ENCODE measurements at regions not wholly inside any gene's neighbourhood (a gene's known extent, or its start where the extent isn't known, plus 50 kb on each side); places are given as distances from the start of the nearest gene placed in this dataset.

- Histone ChIP-seq H3K9me3 (replicated peaks; ENCODE audit: control insufficient read depth, insufficient read depth, low read length) (no peaks in the 10 kb centered on the region), H3K79me2 (ENCODE audit: control insufficient read depth, insufficient read depth, low read length) (no peaks in the 10 kb centered on the region), H3K9ac (ENCODE audit: control insufficient read depth, insufficient read depth, low read length) (no peak overlapping the region), H4K20me1 (ENCODE audit: control insufficient read depth, insufficient read depth) (no peaks in the 10 kb centered on the region), H3K4me1 (ENCODE audit: control insufficient read depth, insufficient read depth, low read length) (no peaks in the 10 kb centered on the region), H3K27me3 (replicated peaks in 1 of 2; ENCODE audit: control insufficient read depth in 2 of 2, insufficient read depth in 2 of 2, low read length in 1 of 2) (no peaks in the 10 kb centered on the region), H3K4me3 (no peak overlapping the region), H3K36me3 (ENCODE audit: control insufficient read depth in 2 of 2, insufficient read depth in 2 of 2, low read length in 1 of 2) (no peaks in the 10 kb centered on the region), H3K4me2 (ENCODE audit: control insufficient read depth, insufficient read depth) (no peak overlapping the region), H2AFZ (ENCODE audit: control insufficient read depth, low read depth, low read length) (no peak overlapping the region), H3K27ac (ENCODE audit: control insufficient read depth, insufficient read depth) (no peak overlapping the region)
- intact Hi-C loops (cut with micrococcal nuclease; ENCODE audit: unreplicated experiment): no loop called here
- in situ Hi-C loops (cut with MboI): no loop called here
- DNase-seq (ENCODE audit: low read depth, low spot score) (no peak), ATAC-seq (no peak), FAIRE-seq (no peak)
- CTCF ChIA-PET: no interaction called here
- SMC1A ChIA-PET (ENCODE audit: uncharacterized antibody, unreplicated experiment): no interaction called here
- RAD21 ChIA-PET (ENCODE audit: unreplicated experiment): no interaction called here
- WGBS (ENCODE audit: insufficient coverage, insufficient replicate concordance, low lambda C conversion rate, missing lambda C conversion rate): 29% methylated on average over 3 of the region's 3 CpGs
- POLR2A ChIA-PET: no interaction called here
- no TSS peak for BruUV-seq (replicated peaks)
- TF ChIP-seq TCF7 (IDR thresholded peaks at IDR 0.05; ENCODE audit: borderline replicate concordance) (no peak), MYC (IDR thresholded peaks at IDR 0.05; ENCODE audit: insufficient read depth, insufficient read length, insufficient replicate concordance, low read length, severe bottlenecking) (no peak), ZBTB4 (CRISPR knock-in tag; IDR thresholded peaks at IDR 0.05) (no peak), SMARCA5 (IDR thresholded peaks at IDR 0.05) (no peak), NRF1 (conservative IDR thresholded peaks at IDR 0.05; ENCODE audit: low read depth, low read length) (no peak), TCF12 (IDR thresholded peaks at IDR 0.05; ENCODE audit: low read depth, low read length) (no peak), MAX (IDR thresholded peaks at IDR 0.05; ENCODE audit: low read depth, low read length) (no peak), ZNF687 (IDR thresholded peaks at IDR 0.05) (no peak), POLR2AphosphoS5 (IDR thresholded peaks at IDR 0.05; ENCODE audit: low read length) (no peak), BRCA1 (IDR thresholded peaks at IDR 0.05; ENCODE audit: low read depth, low read length) (no peak), PBX3 (IDR thresholded peaks at IDR 0.05; ENCODE audit: insufficient replicate concordance, low read depth, low read length) (no peak), USF1 (IDR thresholded peaks at IDR 0.05; ENCODE audit: borderline replicate concordance, extremely low read length, insufficient read depth, low read depth, low read length) (no peak), ATF7 (IDR thresholded peaks at IDR 0.05; ENCODE audit: low read depth) (no peak), IKZF2 (IDR thresholded peaks at IDR 0.05) (no peak)
Observed at GRCh38 chr10:28920091-28920490, 242.8 kb downstream of the BAMBI start.

Data from GM12878 (cell line).